ENCODE measurements at regions not wholly inside any gene's neighbourhood (a gene's known extent, or its start where the extent isn't known, plus 50 kb on each side); places are given as distances from the start of the nearest gene placed in this dataset.
"Not testable (repeated sequence)": the region's sequence is repeated elsewhere in the genome, so short reads cannot be mapped to it uniquely, and the experiment has no call there.

DNA sequence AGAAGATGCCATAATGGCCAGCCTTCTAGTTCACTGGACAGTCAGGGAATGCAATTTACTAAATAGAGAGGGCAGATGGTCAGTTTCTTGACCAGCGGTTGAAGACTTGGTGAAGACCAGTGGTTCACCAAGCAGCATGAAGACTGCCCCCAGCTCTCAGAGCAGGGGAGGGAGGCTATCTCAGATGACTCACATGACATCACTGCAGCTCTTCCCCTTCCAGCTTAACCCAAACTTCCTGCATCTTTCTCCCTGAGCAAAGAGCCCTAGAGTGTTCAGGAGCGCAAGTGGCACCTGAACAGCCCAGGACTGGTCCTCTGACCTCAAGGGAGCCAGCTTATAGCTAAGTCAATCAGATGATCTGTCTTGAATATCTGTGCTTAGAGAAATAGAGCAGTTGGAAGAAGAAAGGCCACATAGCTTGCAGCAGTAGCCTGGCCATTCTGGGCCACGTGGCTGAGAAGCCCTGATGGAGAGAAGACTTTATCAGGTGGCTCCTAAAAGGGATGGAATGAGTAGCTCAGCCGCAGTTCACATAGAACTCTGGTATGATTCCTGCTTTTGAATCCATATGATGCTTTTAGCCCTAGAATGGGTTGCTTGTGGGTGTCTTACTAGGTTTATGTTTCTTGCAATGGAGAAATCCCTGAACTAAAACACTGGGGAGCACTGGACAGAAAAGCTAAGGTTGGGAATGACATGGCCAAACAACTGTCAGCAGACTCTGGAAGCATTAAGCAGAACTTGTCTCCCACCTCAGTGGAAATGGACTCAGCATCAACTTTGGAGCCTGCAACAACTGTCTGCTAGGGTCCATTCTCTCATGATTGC is 392.1 kb upstream of the CCL2 start:
- DNase-seq = peak; percentile 43

DNA sequence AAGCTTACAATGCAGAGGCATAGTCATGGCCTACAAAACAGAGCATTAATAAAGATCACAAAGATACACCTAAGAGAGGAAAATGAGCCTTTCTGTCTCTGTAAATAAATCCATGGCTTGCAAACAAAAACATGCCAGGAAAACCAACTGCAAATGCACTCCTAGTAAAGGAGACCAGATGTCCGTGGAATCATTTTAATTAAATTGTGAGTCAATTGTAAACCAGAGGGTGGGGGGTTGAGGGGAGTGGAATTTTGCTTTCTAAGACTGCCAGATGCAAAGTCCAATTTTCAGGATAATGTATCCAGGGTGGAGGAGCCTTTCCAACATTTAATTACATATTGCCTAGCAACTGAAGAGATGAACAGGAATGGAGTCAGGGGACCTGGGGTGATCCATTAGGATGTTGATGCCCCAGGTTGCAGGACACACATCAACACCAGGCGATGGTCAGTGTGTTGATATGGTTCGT is 390.3 kb upstream of the CCL2 start:
- peak; percentile 29 for DNase-seq

DNA sequence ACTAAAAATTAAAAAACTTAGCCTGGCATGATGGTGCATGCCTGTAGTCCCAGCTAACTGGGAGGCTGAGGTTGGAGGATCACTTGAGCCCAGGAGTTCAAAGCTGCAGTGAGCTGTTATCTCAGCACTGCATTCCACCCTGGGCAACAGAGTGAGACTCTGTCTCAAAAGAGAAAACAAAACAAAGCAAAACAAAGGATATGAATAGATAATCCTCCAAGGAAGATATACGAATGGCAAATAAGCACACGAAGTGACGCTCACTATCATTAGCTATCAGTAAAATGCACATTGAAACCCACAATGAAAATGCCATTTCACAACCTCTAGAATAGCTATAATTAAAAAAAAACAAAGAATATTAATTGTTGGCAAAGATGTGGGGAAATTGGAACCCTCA is 386.2 kb upstream of the CCL2 start:
- DNase-seq = no peak

DNA sequence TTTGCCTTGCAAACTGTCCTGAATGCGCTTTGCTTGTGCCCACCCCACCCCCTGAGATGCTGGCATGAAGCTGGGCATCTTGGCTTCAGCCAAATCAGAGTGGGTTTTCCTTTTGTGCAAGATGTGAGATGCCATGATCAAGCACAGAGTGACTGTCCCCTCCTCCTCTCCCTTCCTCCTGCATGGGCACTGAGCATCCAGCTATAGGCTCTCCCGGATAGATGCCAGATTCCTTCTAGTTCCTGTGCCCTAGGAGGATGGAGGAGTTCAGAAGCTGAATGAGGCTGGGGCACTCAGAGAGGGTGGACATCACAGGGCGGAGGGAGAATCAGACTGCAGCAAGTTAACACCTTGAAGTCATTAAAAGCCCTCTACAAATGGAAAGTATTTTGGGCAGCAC is 384.1 kb upstream of the CCL2 start:
- peak; percentile 30 for DNase-seq

DNA sequence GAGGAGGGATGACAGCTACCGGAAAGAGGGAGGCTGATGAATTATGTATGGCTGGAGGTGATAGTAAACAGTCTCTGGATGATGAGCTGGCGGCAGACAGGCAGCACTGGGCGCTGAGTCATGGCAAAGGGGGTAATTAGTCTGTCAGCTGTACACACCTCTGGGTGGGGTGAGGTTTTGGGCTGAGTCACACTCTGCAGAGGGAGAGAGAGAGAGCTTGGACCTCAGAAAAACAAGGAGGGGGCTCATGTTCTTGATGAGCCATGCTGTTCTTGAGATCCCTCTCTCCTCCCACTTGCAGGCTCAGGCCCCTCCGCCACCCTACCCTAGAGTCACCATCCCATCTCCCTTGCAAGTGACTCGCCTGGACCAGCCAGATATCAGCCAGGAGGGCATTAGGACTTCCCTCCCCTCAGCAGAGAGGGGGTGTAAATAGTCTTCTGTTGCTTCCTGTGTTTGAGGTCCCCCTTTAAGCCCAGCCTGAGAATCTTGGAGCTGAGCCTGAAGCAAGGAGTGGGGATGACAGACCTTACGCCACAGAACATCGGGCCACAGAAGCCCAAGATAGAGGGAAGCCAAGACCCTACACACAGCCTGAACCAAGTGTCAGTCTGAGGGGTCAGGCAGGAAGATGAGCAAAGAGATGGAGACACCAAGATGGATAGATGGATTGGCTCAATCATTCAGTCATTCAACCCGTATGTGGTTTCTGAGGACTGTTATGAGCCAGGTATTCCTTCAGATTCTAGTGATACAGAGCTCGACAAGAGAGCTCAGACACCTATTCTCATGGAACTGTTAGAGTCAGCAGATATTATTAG is 383.2 kb upstream of the CCL2 start:
- DNase-seq = peak; percentile 97

DNA sequence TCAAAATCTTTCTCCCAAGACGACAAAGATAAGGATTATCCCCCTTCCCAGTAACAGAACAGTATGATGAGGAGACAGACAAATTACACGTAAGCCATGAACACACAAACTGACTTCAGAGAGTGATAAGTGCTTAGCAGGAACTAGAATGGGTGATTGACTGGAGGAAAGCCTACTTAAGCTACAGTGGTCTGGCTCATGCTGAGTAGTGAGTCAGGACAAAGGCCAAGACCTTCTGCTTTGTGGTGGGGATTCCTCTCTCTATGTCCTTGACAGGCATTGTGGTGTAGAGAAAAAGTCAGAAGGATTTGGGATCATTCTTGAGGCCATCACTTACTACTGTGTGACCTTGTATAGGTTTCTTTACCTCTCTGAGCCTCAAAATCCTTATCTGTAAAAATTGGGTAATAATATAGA is 381.9 kb upstream of the CCL2 start:
- peak; percentile 54 for DNase-seq

DNA sequence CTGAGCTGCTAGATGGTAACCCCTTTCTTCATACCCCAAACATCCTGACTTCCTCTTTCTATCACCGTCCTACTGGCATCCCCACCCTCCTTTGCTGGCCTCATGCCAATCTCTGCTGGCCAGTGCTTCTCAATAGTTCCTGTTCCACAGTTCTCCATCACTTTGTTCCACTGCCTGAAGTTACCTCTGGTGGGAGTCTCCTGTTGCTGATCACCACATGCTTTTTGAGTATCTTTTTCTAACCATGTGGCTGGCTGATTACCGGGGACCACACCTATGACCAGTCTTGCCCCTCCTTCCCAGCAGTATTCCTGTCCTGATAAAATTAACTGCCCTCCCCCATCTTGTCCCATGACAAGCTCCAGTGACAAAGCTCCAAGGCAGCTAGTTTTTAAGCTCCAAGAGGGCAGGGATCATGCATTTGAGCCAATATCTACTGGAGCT is 380.4 kb upstream of the CCL2 start:
- DNase-seq = peak; percentile 46

DNA sequence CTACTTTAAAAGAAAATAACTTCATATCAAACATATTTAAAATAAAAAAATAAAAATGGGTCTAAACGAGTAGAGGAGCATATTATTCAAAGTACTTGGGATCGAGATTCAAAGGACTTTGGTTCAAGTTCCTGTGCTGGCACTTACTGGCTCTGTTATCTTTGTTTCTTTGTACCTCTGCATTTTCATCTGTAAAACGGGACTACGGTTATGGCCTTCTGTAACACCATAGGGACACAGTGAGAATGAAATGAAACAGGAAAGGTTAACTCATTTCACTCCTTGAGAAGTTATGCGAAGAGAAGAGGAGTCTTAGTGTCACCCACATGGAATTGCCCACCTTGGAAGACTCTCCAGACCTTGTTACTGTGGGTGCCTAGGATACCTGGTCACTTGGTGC is 379.1 kb upstream of the CCL2 start:
- DNase-seq = no peak

DNA sequence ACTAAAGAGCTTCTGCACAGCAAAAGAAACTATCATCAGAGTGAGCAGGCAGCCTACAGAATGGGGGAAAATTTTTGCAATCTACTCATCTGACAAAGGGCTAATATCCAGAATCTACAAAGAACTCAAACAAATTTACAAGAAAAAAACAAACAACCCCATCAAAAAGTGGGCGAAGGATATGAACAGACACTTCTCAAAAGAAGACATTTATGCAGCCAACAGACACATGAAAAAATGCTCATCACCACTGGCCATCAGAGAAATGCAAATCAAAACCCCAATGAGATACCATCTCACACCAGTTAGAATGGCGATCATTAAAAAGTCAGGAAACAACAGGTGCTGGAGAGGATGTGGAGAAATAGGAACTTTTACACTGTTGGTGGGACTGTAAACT is 372.8 kb upstream of the CCL2 start:
- not testable (repeated sequence) for DNase-seq

DNA sequence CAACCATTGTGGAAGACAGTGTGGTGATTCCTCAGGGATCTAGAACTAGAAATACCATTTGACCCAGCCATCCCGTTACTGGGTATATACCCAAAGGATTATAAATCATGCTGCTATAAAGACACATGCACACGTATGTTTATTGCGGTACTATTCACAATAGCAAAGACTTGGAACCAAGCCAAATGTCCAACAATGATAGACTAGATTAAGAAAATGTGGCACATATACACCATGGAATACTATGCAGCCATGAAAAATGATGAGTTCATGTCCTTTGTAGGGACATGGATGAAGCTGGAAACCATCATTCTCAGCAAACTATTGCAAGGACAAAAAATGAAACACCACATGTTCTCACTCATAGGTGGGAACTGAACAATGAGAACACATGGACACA is 372.4 kb upstream of the CCL2 start:
- not testable (repeated sequence) for DNase-seq

DNA sequence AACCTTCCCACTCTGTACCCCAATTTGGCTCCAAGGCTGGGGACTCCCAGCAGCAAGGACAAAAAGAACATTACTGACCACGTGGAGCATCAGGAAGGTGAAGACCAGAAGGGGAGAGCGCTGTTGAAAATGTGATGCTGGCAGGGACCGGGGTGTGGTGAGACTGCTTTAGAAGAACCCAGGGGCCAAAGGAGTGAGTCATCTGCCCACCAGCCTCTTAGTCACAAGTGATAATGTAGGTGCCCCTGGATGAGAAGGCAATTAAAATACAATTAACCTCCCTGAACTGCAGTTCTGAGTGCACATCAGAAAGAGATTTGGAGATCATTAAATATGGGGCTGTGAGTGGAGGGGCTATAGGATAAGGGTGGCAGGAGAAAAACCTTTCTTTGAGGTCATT is 366.6 kb upstream of the CCL2 start:
- peak; percentile 84 for DNase-seq

DNA sequence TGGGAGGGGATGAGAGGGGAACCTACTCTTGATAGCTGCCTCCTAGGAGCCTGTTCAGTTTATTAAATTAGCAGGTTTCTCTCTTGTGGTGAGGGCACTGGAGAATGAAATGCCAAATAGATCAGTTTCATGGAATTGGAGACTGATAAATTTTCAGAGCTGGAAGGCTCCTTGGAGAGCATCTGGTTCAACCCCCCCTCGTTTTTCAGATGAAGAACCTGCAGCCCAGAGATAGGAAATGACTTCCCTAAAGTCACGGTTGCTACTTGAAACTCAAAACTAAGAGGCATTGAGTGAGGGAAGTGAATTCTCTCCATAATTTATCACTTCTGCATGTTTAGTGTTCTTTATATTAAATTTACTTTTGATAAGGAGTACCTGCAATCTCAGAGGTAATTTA is 366.0 kb upstream of the CCL2 start:
- DNase-seq = no peak

DNA sequence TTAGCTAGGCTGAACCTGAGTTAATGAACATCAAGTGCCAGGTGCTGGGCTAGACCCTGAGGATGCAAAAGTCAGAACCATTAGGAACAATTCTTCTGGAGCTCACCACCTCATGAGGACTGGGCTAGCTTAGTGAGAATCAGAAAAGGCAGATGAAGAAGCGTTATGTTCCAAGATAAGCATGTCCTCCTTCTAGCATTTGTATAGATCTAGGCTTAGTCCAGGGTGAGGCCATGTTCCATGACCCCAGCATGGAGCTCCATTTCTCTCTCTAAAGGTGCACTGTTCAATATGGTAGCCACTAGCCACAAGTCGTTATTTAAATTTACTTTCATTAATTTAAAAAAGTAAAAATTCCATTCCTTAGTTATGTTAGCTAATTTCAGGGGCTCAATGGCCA is 365.3 kb upstream of the CCL2 start:
- DNase-seq = no peak

DNA sequence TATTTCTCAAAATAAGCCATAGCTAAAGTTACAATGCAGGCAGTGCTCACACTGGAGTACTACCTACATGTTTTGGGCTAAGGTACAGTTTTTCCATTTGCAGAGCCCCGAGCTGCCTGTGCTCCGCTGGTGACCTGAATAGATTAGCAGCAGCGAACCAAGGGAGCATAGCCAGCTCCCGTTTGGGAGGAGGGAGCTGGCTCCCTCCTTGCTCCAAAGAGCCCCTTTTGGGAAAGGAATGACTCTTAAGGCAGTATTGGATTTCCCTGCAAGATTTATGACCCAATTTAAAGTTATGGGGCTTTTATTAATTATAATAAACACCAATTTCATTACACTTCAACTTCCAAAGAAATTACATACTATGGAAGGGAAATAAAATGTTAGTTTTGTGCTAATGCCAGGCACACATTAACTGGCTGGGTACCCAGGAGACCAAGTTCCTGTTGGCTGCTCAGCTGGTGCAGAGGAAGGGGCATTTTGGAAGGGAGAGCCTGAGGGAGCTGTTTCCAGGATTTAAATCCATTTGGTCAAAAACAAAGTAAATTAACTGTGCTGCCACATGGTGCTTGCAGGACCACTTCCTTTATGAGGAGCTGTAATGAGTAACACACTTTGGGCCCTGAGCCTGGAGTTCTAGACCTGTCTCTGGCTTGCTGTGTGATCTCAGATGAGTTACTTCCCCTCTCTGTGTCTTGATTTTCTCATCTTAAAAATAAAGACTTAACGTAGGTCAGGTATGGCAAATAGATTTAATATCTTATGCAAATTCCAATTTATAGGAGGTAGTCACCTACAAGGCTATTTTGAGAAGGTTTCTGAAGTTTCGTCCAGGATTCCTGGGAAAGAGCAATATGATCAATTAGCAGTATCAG is 362.1 kb upstream of the CCL2 start:
- no peak for DNase-seq

DNA sequence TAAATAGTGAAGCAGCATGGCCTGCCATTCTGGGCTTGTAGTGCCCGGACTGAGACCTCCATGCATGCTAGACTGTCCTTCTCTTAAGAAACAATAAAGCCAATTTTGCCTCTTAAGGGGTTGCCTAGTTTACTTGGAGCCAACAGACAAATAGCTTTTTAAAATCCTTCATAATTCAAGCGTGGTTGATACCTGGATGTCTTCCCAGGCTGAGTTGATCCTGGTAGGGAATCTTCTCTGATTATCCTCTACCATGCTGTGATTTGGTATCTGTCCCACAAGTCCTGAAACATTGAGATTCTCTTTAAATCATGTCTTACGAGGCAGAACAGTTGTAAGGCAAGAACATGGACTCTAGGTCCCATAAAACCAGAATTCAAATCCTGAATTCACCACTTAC is 359.6 kb upstream of the CCL2 start:
- no peak for DNase-seq

DNA sequence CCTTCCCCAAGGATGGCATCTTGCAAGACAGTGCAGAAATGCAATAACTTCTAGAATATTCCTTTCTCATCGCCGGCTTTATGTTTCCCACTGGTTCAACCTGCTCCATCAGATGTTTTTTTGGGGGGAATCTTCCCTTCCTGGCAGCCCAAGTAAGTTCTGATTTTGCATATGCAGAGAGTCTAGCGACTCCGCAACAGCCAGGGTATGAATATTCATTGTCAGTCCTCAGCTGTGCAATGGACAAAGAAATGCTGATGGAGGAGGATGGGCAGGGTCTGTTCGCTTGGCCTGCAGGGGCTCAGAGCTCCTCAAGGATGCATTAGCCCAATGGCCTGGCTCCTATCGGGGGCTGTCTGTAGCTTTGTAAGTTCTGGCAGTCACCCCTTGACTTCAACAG is 358.8 kb upstream of the CCL2 start:
- DNase-seq = no peak

DNA sequence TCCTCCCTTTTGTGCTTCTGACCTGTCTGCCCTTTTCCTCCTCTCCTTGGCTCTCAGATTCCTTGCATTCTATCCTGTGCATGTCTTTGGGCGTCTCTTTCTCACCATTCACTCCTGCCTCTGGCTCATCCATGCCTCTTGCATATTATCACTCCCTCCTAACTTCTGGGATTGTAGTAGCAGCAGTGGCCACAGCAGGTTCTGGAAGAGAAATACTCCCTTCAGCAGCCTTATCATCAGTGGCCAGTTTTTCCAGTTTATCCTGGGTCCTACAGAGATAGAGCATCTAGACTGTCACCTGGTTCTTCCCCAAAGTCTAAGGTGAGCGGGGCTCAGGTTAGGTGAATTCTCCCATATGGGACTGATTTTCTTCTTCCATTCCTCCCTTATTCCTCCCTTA is 354.0 kb upstream of the CCL2 start:
- DNase-seq = peak; percentile 68

DNA sequence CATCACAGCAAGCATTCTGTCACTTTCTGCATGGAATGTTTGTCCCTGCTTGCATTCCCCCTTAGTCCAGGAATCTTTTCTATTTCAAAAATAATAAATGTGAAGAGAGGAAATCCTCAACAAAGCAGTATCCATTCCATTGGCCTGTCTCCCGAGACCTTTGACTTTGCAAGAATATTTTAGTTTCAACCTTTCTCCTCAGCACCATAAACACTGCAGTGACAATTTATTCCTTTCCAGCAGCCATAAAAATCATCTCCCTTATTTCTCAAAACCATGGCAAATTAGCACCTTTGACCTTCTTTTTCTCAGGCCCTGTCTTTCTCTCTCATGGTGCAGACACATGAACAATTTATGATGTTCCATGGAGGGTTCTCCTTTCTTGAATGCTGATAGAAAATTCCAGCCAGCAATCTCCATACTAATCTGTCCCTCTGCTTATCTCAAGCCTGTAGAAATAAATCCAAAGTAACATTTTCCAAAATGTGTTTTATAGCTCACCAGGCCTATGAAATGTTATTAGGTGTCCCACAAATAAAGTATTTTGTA is 352.1 kb upstream of the CCL2 start:
- no peak for DNase-seq

DNA sequence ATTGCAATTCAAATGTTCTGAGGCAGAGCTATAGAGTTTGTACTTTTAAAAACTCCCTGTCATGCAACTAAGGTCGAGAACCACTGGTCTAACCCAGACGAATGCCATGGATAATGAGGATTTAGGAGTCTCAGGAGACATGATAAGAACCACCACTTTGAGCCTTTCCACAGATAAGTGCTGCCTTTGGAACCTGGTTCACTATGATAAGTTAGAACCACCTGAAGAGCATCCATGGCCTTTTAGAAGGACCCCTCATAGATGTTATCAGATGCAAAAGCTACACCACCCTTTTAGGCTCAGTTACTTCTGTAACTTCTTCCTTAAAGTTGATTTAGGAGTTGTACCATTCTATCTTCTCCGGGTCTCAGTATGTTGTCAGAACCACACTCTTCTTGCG is 350.6 kb upstream of the CCL2 start:
- DNase-seq = no peak

DNA sequence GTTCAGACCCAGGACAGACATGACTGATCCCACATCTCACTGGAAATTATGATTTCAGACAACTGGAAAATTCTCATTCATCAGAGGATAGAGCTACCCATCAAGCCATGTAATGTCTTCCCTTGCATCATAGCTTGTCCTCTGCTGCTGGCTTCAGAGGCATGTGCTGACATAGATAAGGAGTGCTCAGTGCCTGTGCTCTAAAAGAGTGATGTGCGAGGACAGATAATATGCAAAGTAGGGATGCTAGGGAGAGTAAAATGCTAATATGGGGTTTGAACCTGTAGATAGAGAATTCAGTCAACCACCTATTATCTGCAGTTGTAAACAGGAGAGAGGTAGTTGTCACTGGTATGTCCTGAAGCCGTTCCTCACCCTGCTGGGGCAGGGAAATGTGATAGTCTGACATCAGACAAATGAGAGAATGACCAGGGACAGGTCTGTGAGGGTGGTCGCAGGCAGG is 349.7 kb upstream of the CCL2 start:
- no peak for DNase-seq

DNA sequence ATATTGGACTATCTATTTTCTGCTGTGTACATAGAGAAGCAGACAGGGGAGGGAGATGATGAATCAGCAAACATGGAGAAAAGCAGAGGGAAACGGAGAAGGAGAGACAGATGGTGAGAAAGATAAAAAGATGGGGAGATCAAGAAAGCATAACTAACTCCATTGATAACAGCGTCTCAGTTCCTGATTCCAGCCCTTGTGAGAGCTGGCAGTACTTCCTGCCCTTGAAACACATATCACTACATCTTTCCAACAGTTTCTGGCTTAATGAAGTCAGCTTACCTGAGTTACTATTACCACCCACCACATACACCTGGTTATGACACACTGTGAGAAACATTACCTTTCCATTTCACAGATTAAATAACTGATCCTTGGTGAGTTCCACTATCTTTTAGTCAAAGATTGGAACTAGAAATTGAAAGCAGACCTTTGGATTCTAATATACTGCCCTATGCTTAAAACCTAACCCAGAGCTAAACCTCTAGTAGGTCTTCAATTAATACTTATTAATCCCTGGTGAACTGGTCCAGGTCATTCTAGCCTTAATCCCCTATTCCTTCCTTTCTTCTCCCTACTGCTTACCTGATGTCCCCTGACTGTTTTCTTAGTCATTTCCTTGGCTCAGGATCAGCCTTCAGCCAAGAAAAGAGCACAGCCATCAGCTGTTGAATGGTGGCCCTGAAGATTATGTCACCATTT is 346.6 kb upstream of the CCL2 start:
- no peak for DNase-seq
